ENCODE measurements at regions not wholly inside any gene's neighbourhood (a gene's known extent, or its start where the extent isn't known, plus 50 kb on each side); places are given as distances from the start of the nearest gene placed in this dataset.

GRCh38 chr21:24395320-24395923 lies 1211.9 kb downstream of the MRPL39 start:
- no peak for TF ChIP-seq GATA2 (IDR thresholded peaks at IDR 0.05; ENCODE audit: low read depth, low read length)
- TF ChIP-seq GATA3 (IDR thresholded peaks at IDR 0.05; ENCODE audit: low read depth, low read length): no peak

GRCh38 chr21:24375201-24375600 lies 1232.1 kb downstream of the MRPL39 start:
- no peak for TF ChIP-seq GATA3 (IDR thresholded peaks at IDR 0.05; ENCODE audit: low read depth, low read length)
- no peak for TF ChIP-seq GATA2 (IDR thresholded peaks at IDR 0.05; ENCODE audit: low read depth, low read length)

- TF ChIP-seq GATA3 (IDR thresholded peaks at IDR 0.05; ENCODE audit: low read depth, low read length) (no peak), GATA2 (IDR thresholded peaks at IDR 0.05; ENCODE audit: low read depth, low read length) (no peak)
Measured at GRCh38 chr21:24372506-24372905, 1234.8 kb downstream of the MRPL39 start.

- TF ChIP-seq GATA3 (IDR thresholded peaks at IDR 0.05; ENCODE audit: low read depth, low read length) (no peak), GATA2 (IDR thresholded peaks at IDR 0.05; ENCODE audit: low read depth, low read length) (no peak)
Measured at GRCh38 chr21:24369746-24370145, 1237.5 kb downstream of the MRPL39 start.

GRCh38 chr21:24369278-24369677 lies 1238.0 kb downstream of the MRPL39 start:
- no peak for TF ChIP-seq GATA3 (IDR thresholded peaks at IDR 0.05; ENCODE audit: low read depth, low read length)
- no peak for TF ChIP-seq GATA2 (IDR thresholded peaks at IDR 0.05; ENCODE audit: low read depth, low read length)

GRCh38 chr21:24367936-24368335 lies 1239.3 kb downstream of the MRPL39 start:
- TF ChIP-seq GATA3 (IDR thresholded peaks at IDR 0.05; ENCODE audit: low read depth, low read length) (no peak), GATA2 (IDR thresholded peaks at IDR 0.05; ENCODE audit: low read depth, low read length) (no peak)

- no peak for TF ChIP-seq GATA2 (IDR thresholded peaks at IDR 0.05; ENCODE audit: low read depth, low read length)
- TF ChIP-seq GATA3 (IDR thresholded peaks at IDR 0.05; ENCODE audit: low read depth, low read length): no peak
Measured at GRCh38 chr21:24353492-24353891, 1253.8 kb downstream of the MRPL39 start.

- TF ChIP-seq GATA2 (IDR thresholded peaks at IDR 0.05; ENCODE audit: low read depth, low read length): no peak
- TF ChIP-seq GATA3 (IDR thresholded peaks at IDR 0.05; ENCODE audit: low read depth, low read length): no peak
Measured at GRCh38 chr21:24339406-24339805, 1267.9 kb downstream of the MRPL39 start.

GRCh38 chr21:24336491-24336890 lies 1270.8 kb downstream of the MRPL39 start:
- no peak for TF ChIP-seq GATA2 (IDR thresholded peaks at IDR 0.05; ENCODE audit: low read depth, low read length)
- no peak for TF ChIP-seq GATA3 (IDR thresholded peaks at IDR 0.05; ENCODE audit: low read depth, low read length)

- TF ChIP-seq GATA2 (IDR thresholded peaks at IDR 0.05; ENCODE audit: low read depth, low read length): no peak
- TF ChIP-seq GATA3 (IDR thresholded peaks at IDR 0.05; ENCODE audit: low read depth, low read length): no peak
Measured at GRCh38 chr21:24323536-24323935, 1283.7 kb downstream of the MRPL39 start.

GRCh38 chr21:24316277-24316922 lies 1290.9 kb downstream of the MRPL39 start:
- TF ChIP-seq GATA2 (IDR thresholded peaks at IDR 0.05; ENCODE audit: low read depth, low read length) (no peak), GATA3 (IDR thresholded peaks at IDR 0.05; ENCODE audit: low read depth, low read length) (no peak)

- TF ChIP-seq GATA2 (IDR thresholded peaks at IDR 0.05; ENCODE audit: low read depth, low read length) (no peak), GATA3 (IDR thresholded peaks at IDR 0.05; ENCODE audit: low read depth, low read length) (no peak)
Measured at GRCh38 chr21:24310788-24311187, 1296.5 kb downstream of the MRPL39 start.

GRCh38 chr21:24308183-24308582 lies 1299.1 kb downstream of the MRPL39 start:
- TF ChIP-seq GATA2 (IDR thresholded peaks at IDR 0.05; ENCODE audit: low read depth, low read length) (no peak), GATA3 (IDR thresholded peaks at IDR 0.05; ENCODE audit: low read depth, low read length) (no peak)

- no peak for TF ChIP-seq GATA3 (IDR thresholded peaks at IDR 0.05; ENCODE audit: low read depth, low read length)
Measured at GRCh38 chr21:24302400-24302799, 1304.9 kb downstream of the MRPL39 start.

GRCh38 chr21:24298040-24298439 lies 1309.2 kb downstream of the MRPL39 start:
- TF ChIP-seq GATA2 (IDR thresholded peaks at IDR 0.05; ENCODE audit: low read depth, low read length) (no peak), GATA3 (IDR thresholded peaks at IDR 0.05; ENCODE audit: low read depth, low read length) (no peak)
